Panc1 (cell line): ENCODE measurements at regions not wholly inside any gene's neighbourhood (a gene's known extent, or its start where the extent isn't known, plus 50 kb on each side); places are given as distances from the start of the nearest gene placed in this dataset.

Experiments used
- ATAC-seq: fragments of 200-7000 bp; cut with Tn5 transposase; 2 replicates; pipeline ENCODE4 v1.9.1; 2020; ENCODE audit warnings: mild to moderate bottlenecking, moderate library complexity
- BruUV-seq: library from RNA; stranded (reverse); fragments of 400-500 nt; replicated peaks from 2 replicates; lab custom pipeline; 2021; lab: Mats Ljungman, UMichigan
- CTCF ChIA-PET: fragments of 300-600 bp; sonication (Branson Sonifier 250); formaldehyde crosslinking; loops from one replicate; lab custom pipeline; 2022; ENCODE audit warnings: antibody characterized with exemption; lab: Charles Lee
- POLR2A ChIA-PET: fragments of 300-600 bp; sonication (Branson Sonifier 250); formaldehyde crosslinking; loops from one replicate; lab custom pipeline; 2022; ENCODE audit warnings: antibody characterized with exemption; lab: Charles Lee
- DNase-seq: peaks from one replicate; pipeline ENCODE4 v3.0.0-alpha.2; 2010; ENCODE audit warnings: low read depth, low spot score
- H3K27ac ChIP-seq: 2 replicates; pipeline ENCODE4 v1.5.1; 2011; ENCODE audit warnings: mild to moderate bottlenecking, low read length, inconsistent platforms
- H3K27me3 ChIP-seq: fragments of 200-500 bp; sonication (Bioruptor generic); 2 replicates; pipeline ENCODE4 v1.6.0; 2014; ENCODE audit warnings: low read length, inconsistent platforms; ENCODE audit not compliant: control insufficient read depth, insufficient read depth
- H3K36me3 ChIP-seq: fragments of 200-500 bp; sonication (Bioruptor generic); 2 replicates; pipeline ENCODE4 v1.5.1; 2014; ENCODE audit warnings: inconsistent platforms, mild to moderate bottlenecking, low read length, moderate library complexity; ENCODE audit not compliant: control insufficient read depth, insufficient read depth
- H3K4me1 ChIP-seq: 2 replicates; pipeline ENCODE4 v1.5.1; 2011; ENCODE audit warnings: inconsistent platforms, mild to moderate bottlenecking, low read length, moderate library complexity; ENCODE audit not compliant: control insufficient read depth, insufficient read depth
- H3K4me3 ChIP-seq, 2 experiments: 2 replicates each; pipeline ENCODE4 v1.5.1; 2011 to 2012; ENCODE audit warnings: low read depth in 2 of 2, low read length in 2 of 2, mild to moderate bottlenecking in 2 of 2, inconsistent platforms in 1 of 2, moderate library complexity in 1 of 2
- H3K9me3 ChIP-seq: fragments of 200-500 bp; sonication (Bioruptor generic); 2 replicates; pipeline ENCODE4 v1.5.1; 2014; ENCODE audit warnings: low read depth, mild to moderate bottlenecking, inconsistent platforms, low read length, moderate library complexity; ENCODE audit not compliant: control insufficient read depth, insufficient read depth
- CTCF ChIP-seq: fragments of 450-650 bp; IDR thresholded peaks from 2 replicates; pipeline ENCODE4 v1.5.1; 2017; ENCODE audit warnings: mild to moderate bottlenecking
- POLR2AphosphoS5 ChIP-seq: IDR thresholded peaks from 2 replicates; pipeline ENCODE4 v1.6.1; 2012; ENCODE audit warnings: mild to moderate bottlenecking, low read depth, low read length, moderate library complexity
- REST ChIP-seq, 2 experiments: IDR thresholded peaks; 2 replicates each; pipeline ENCODE4 v1.6.1; 2011 to 2012; ENCODE audit warnings: low read depth in 2 of 2, control low read depth in 1 of 2, low read length in 1 of 2, mild to moderate bottlenecking in 1 of 2, moderate library complexity in 1 of 2; ENCODE audit not compliant: insufficient read depth in 1 of 2
- SIN3A ChIP-seq: IDR thresholded peaks from 2 replicates; pipeline ENCODE4 v1.6.1; 2012; ENCODE audit warnings: low read depth, mild to moderate bottlenecking, low read length, moderate library complexity, borderline replicate concordance; ENCODE audit not compliant: insufficient read depth
- TCF7L2 ChIP-seq: IDR thresholded peaks from 2 replicates; pipeline ENCODE4 v1.6.1; 2011; ENCODE audit warnings: mild to moderate bottlenecking, low read depth, low read length, inconsistent platforms
- in situ Hi-C: cut with HindIII; loops from 2 replicates; pipeline ENCODE4 v1.10.0; 2016; ENCODE audit warnings: low sequenced_read_pairs, low pct_unique_long_range_greater_than_20kb
- intact Hi-C: fragments of 100-400 bp; cut with micrococcal nuclease; formaldehyde crosslinking; loops from one replicate; pipeline ENCODE4 v1.10.0; 2022; ENCODE audit not compliant: unreplicated experiment

GRCh38 chr12:127528551-127528950 lies 738.4 kb upstream of the TMEM132C start:
- POLR2A ChIA-PET: no interaction called here
- Histone ChIP-seq H3K4me1 (no peaks in the 10 kb centered on the region), H3K9me3 (no peaks in the 10 kb centered on the region), H3K36me3 (no peaks in the 10 kb centered on the region), H3K4me3 (no peak overlapping the region), H3K27ac (no peak overlapping the region), H3K27me3 (no peaks in the 10 kb centered on the region)
- intact Hi-C loops: no loop called here
- CTCF ChIA-PET: no interaction called here
- in situ Hi-C loops: no loop called here
- ATAC-seq: no peak
- TF ChIP-seq REST (IDR thresholded peaks at IDR 0.05; ENCODE audit: insufficient read depth in 1 of 2, low read depth in 2 of 2, low read length in 1 of 2): no peak
- no peak for TF ChIP-seq TCF7L2
- TF ChIP-seq POLR2AphosphoS5: no peak
- TF ChIP-seq CTCF: no peak
- TF ChIP-seq SIN3A: no peak
- DNase-seq: no peak
- no TSS peak for BruUV-seq

DNA sequence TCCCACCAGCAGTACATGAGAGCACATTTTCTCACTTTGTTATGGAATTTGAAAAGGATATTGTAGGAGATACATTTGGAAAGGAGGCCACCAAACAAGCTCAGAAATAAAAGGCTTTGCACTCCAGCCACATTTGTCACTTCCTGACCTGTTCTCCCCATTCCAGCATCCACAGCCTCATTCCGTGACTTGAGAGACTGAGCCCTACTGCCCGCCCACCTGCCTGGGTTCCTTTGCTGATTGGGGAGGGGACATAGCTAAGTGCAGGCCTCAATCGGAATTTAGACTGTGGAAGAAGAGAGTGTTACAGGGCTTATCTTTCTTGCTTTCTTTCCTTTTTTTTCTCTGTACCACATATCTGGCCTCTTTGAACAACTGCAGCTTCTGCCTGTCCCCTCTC lies 735.4 kb upstream of the TMEM132C start:
- no peak for ATAC-seq
- CTCF ChIA-PET: no interaction called here
- DNase-seq: no peak
- no peaks in the 10 kb centered on the region for H3K36me3 ChIP-seq
- no peak overlapping the region for H3K4me3 ChIP-seq
- intact Hi-C loops: no loop called here
- TF ChIP-seq TCF7L2: no peak
- no peak for TF ChIP-seq SIN3A
- no peak for TF ChIP-seq CTCF
- TF ChIP-seq REST (IDR thresholded peaks at IDR 0.05; ENCODE audit: insufficient read depth in 1 of 2, low read depth in 2 of 2, low read length in 1 of 2): no peak
- TF ChIP-seq POLR2AphosphoS5: no peak
- in situ Hi-C loops: no loop called here
- BruUV-seq: no TSS peak
- no peaks in the 10 kb centered on the region for H3K9me3 ChIP-seq
- no peak overlapping the region for H3K27ac ChIP-seq
- H3K4me1 ChIP-seq: no peaks in the 10 kb centered on the region
- H3K27me3 ChIP-seq: no peaks in the 10 kb centered on the region
- POLR2A ChIA-PET: no interaction called here
